ENCODE measurements at regions not wholly inside any gene's neighbourhood (a gene's known extent, or its start where the extent isn't known, plus 50 kb on each side); places are given as distances from the start of the nearest gene placed in this dataset.
A peak's percentile ranks its signal among the peaks of the same experiment; 100 is the strongest.
"Not testable (repeated sequence)": the region's sequence is repeated elsewhere in the genome, so short reads cannot be mapped to it uniquely, and the experiment has no call there.

DNA sequence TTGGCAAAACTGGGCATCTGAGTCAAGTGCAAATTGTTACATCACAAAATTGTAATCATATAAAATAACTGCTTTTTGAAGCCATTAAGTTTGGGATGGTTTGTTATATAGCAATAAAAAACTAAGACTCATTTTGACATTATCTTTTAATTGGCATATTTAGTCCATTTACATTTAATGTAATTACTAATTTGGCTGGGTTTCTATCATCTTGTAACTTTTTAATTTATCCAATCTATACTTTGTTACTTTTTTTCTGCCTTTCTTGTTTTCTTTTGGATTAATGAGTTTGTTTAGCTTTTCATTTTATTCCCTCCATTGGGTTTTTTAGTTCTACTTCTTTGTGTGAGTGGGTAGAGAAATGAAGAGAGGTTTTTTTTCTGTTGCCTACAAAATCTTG is 76.3 kb downstream of the DRAM2 start:
- no peak for DNase-seq

DNA sequence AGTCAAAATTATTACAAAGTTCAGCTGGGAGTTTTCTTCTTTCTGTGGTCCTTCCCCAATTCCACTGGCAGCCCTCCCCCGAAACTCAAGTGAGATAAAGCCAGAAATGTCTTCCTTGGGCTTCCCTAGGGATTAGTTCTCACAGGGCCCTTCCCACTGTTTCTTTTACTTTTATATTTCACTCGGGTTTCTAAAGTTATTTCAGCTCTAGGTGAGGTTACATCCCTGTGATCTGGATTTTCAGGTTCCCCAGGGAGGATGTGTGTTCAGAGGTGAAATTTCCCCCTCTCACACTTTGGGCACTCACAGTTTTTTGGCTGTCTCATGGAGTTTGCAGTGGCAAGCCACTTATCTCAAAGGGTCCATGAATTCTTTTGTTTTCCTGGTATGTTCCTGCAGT is 77.3 kb downstream of the DRAM2 start:
- no peak for DNase-seq

DNA sequence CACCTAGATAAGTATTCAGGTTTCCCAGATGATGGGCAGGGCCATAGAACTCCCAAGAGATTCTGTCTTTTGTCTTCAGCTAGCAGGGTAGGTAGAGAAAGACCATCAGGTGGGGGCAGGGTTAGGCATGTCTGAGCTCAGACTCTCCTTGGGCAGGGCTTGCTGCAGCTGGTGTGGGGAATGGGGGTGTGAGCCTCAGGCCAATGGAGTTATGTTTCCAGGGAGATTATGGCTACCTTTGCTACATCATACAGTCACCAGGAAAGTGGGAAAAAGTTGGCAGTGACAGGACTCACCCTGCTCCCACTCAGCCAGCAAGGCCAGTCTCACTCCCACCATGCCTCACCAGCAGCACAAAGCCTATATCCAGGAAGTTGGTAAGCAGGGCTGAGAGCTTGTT is 77.8 kb downstream of the DRAM2 start:
- no peak for DNase-seq

DNA sequence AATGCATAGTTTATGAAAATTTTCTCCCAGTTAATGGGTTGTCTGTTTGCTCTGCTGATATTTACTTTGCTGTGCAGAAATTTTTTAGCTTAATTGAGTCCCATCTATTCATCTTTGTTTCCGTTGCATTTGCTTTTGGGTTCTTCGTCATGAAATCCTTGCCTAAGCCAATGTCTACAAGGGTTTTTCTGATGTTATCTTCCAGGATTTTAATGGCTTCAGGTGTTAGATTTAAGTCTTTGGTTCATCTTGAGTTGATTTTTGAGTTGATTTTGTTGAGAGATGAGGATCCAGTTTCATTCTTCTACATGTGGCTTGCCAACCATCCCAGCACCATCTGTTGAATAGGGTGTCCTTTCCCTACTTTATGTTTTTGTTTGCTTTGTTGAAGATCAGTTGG is 85.2 kb downstream of the DRAM2 start:
- no peak for DNase-seq

DNA sequence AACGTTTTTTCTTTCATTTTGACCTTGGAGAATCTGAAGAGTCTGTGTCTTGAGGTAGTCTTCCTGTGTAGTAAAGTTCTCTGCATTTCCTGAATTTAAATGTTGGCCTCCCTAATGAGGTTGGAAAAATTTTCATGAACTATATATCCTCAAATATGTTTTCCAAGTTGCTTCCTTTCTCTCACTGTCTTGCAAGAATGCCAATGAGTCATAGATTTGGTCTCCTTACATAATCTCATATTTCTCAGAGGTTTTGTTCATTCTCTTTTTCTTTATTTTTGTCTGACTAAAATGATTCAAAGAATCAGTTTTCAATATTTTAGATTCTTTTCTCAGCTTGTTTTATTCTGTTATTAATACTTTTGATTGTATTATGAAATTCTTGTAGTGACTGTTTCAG is 87.6 kb downstream of the DRAM2 start:
- DNase-seq = no peak

DNA sequence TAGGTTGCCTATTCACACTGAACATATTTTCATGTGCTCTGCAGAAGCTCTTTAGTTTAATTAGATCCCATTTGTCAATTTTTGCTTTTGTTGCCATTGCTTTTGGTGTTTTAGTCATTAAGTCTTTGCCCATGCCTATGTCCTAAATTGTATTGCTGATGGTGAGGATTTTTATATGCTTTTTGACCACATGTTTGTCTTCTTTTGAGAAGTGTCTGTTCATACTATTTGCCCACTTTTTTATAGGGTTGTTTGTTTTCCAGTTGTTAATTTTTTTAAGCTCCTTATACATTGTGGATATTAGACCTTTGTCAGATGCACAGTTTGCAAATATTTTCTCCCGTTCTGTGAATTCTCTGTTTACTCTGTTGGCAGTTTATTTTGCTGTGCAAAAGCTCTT is 84.5 kb upstream of the LRIF1 start:
- not testable (repeated sequence) for DNase-seq

DNA sequence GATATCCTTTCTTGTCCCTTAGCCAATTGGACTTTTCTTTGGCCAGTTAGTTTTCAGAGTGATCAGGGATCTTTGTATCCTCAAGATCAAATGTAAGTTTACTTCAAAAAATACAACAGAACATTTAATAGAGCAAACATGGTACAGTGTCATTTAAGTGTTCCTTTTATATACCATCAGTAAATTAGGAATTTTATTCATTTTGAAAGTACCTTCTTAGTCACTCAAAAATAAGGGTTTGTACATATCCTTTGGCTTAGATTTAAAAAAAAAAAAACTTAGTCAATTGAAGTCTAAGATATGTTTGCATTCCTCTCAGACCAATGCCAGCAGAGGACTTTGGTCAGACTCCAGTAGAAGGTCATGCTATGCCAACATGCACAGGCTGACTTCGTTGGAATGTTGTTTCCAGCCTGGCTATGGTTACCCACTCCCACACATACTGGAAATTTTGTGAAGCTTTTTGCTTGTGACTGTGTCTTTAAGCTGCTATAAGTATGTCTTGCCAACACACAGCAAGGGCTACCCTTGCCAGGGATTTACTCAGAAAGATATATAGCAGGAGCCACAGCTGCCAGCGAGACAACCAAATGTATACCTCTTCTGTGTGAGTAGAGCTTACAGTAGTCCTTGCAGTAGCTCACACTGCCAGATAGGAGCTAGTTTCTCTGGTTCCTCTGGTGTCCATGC is 81.5 kb upstream of the LRIF1 start:
- DNase-seq = no peak

DNA sequence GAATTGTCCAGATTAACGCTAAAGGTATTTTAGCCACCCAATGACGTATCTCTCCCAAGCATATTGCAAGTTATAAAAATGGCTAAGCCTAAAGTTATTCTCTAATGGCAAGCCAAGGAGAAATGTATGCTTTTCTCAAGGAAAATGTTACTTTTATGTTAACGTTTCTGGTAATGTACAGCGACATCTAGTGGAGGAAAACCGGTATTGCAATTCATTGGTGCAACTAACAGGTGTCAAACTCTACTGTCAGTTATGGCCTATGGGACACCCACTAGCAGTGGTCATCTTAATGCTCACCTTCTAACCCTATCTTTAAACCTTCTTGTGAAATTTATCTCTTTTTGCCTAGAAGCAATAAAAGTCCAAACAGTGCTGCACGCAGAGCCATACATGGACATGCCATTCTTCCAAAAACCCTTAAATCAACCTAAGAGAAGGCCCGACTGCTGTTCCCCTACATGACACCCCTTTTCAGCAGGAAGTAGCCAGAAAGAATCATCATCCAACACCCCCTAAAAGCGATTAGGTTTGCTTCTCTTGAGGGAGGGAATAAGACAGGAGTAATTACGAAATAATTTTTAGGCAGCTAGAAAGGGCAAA is 68.7 kb upstream of the LRIF1 start:
- DNase-seq = peak; percentile 63

DNA sequence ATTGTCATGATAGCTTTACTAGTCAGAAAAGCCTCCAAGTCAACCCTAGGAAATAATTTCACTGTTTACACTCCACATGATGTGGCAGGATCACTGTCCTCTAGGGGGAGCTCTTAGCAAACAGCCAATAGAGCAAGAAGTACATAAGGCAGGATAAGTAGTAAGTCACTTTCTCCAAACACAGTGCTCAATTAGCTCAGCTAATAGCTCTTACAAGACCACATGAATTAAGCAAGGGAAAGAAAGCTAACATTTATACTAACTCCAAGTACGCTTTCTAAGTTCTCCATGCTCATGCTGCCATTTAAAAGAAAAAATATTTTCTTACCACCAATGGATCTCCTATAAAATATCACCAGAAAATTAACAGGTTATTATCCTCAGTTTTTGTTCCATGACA is 66.9 kb upstream of the LRIF1 start:
- peak; percentile 78 for DNase-seq

DNA sequence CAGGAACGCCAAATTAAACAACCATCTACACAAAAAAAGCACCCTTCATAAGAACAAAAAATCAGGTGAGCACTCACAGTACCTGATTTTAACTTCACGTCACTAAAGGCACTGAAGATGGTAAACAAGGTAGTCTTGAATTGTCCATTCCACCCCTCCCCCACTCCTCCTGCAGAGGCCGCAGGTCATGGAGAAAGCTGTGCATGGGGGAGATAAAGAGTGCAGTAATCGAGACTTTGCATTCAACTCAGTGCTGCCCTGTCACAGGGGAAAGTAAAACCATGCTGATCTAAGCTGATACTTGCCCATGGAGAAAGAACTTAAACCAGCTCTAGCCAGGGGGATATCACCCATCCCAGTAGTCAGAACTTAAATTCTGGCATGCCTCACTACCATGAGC is 61.4 kb upstream of the LRIF1 start:
- no peak for DNase-seq

DNA sequence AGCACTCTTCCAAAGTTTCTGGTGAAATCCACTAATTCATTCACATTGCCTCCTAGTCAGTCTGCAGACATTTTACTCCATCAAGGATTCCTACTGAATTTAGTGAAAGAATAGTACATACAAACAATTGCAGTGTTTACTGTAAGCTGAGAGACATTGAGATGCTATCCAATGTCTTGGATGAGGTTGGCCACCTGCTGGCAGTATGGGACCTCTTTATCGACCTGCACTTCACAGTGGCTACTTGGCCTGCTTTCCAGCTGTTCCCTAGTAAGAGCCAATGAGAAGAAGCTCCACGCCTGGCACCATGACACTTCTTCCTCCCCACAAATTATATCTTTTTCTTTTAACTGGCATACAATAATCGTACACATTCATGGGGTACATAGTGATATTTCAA is 51.5 kb upstream of the LRIF1 start:
- no peak for DNase-seq

Data from CD4-positive, alpha-beta T cell treated with Interleukin-4 for 4 hours (primary cell).